HG02938 (cell line): ENCODE measurements at regions not wholly inside any gene's neighbourhood (a gene's known extent, or its start where the extent isn't known, plus 50 kb on each side); places are given as distances from the start of the nearest gene placed in this dataset.

Source experiments
- ATAC-seq: cut with Tn5 transposase; IDR thresholded peaks from one replicate; pipeline ENCODE4 v1.9.1; 2021; ENCODE audit warnings: mild to moderate bottlenecking, moderate library complexity; ENCODE audit not compliant: unreplicated experiment

DNA sequence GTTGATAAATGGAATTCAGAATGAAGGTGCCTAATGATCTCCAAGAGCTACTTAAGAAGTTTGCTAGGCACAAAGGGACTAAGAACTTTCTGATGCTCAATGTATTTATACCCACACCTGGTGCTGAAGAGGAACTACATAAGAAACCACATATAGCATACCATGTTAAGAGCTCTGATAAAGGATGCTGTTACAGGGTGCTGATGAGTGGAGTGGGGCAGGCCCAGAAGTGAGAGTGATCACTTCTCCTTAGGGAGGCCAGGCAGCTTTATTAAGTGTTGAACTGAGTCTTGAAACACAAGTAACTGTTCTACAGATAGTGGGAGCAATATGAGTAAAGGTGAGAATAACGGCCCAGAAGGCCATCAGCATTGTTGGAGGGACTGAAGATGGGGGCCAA lies 68.3 kb upstream of the CHRDL1 start:
- no peak for ATAC-seq

DNA sequence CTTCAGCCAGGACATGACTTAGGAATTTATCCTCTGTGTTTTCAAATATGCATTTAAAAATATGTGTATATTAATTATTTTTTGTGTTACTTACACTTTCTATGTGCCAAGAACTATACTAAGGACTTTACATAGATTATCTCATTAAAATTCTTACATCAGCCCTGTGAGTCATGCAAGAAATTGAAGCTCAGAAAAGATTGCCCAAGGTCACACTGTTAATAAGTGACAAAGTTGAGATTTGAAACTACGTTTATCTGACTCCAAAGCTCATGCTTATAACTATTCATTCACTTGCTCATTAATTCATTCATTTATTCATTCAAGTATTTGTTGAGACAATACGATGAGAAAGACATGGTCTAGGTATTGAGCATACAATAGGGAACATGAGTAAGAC lies 62.9 kb upstream of the CHRDL1 start:
- ATAC-seq: no peak

DNA sequence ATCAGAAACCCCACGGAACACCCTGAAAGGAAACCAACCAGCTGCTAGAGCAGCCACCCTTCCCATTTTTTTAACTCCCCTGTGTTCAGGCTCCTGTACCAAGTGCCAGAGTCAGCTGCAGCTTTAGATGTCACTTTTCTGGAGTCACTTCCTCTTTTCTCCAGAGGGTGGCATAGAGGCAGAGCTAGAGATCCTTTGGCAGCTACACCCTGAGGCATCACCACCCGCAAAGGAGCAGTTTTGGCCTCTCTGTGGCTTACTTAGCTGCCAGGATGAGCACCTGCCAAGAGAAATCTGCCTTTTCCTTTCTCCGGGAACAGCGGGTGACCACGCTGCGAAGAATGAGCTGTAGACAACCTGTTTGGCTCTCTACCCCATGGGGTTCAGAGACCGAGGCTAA lies 58.0 kb upstream of the CHRDL1 start:
- no peak for ATAC-seq

DNA sequence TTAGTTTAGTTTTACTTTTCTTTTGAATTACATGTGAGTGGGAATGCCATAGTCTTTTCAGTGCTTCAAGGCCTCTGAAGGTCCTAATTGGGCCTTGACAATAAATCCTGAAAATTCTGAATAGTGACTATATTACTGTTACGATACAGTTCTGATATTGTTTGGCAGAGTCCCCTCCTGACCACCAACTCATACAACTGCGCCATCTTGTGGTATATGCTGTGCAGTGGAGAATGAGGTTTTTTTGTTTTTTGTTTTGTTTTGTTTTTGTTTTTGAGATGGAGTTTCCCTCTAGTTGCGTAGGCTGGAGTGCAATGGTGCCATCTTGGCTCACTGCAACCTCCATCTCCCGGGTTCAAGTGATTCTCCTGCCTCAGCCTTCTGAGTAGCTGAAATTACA lies 56.6 kb upstream of the CHRDL1 start:
- ATAC-seq: peak; percentile 59

DNA sequence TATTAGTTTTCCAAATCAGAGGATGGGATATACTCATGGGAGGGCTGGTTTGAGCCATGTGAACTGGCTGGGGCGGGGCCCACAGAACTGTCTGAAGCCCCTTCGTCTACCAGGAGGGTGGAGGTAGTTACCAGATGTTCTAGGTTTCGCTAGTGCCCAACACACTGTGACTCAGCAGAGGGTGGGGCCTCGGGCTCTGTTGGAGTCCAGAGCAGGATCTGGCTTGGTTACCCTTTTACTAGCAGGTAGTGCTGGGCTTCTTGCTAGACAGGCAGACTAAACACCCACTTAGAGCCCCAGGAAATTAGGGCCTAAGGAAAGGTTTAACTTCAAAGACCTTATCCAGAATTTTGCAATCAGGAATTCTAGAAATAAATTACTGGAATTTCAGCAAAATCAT lies 56.2 kb upstream of the CHRDL1 start:
- no peak for ATAC-seq

DNA sequence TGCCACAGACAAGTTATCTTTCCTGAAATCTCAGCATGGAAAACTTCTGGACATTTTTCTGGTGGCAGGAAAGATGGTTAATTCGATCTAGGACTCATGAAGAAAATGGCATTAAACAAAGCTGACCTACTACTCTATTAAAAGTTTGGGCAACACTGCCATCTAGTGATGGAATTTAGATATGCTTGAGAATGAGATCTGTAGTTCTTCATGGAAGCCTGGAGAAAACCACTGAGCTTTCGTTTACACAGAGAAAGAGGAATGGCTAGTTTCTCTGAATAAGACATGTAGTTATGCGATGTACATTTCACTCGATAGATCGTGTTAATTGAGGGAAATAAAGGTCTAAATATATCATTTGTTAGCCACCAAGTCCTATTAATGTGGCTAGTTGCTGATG lies 51.7 kb upstream of the CHRDL1 start:
- peak; percentile 62 for ATAC-seq

DNA sequence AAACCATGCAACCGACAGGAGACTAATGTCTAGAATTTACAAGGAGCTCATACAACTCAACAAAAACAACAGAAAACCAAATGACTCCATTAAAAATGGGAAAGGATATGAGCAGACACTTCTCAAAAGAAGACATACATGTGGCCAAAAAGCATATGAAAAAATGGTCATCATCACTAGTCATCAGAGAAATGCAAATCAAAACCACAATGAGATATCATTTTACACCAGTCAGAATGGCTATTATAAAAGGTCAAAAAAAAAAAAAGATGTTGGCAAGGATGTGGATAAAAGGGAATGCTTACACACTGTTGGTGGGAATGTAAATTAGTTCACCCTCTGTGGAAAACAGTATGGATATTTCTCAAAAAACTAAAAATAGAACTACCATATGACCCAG lies 50.5 kb upstream of the CHRDL1 start:
- no peak for ATAC-seq
